Immature natural killer cell (primary cell): ENCODE measurements at regions not wholly inside any gene's neighbourhood (a gene's known extent, or its start where the extent isn't known, plus 50 kb on each side); places are given as distances from the start of the nearest gene placed in this dataset.
"Not testable (repeated sequence)": the region's sequence is repeated elsewhere in the genome, so short reads cannot be mapped to it uniquely, and the experiment has no call there.

ENCODE experiments used
- DNase-seq, 3 donors: peaks; one replicate each; pipeline ENCODE4 v3.0.0; 2022; ENCODE audit warnings: mixed read lengths in 1 of 3
- H3K27ac Mint-ChIP-seq, 6 donors: one replicate each; pipeline ENCODE4 v1.8.0; 2020; ENCODE audit warnings: mixed read lengths in 6 of 6, mild to moderate bottlenecking in 5 of 6, inconsistent platforms in 4 of 6, moderate library complexity in 3 of 6
- H3K27me3 Mint-ChIP-seq, 3 donors: one replicate each; pipeline ENCODE4 v1.8.0; 2020 to 2021; ENCODE audit warnings: low read depth in 3 of 3, mild to moderate bottlenecking in 3 of 3, mixed read lengths in 3 of 3, moderate library complexity in 3 of 3, inconsistent platforms in 1 of 3
- H3K36me3 Mint-ChIP-seq, 3 donors: one replicate each; pipeline ENCODE4 v1.8.0; 2020; ENCODE audit warnings: mixed read lengths in 3 of 3, inconsistent platforms in 2 of 3, mild to moderate bottlenecking in 2 of 3
- H3K4me1 Mint-ChIP-seq, 2 donors: one replicate each; pipeline ENCODE4 v1.8.0; 2020; ENCODE audit warnings: inconsistent platforms in 2 of 2, mild to moderate bottlenecking in 2 of 2, mixed read lengths in 2 of 2, moderate library complexity in 1 of 2
- H3K4me3 Mint-ChIP-seq, 5 donors: one replicate each; pipeline ENCODE4 v1.8.0; 2020; ENCODE audit warnings: mild to moderate bottlenecking in 5 of 5, mixed read lengths in 5 of 5, inconsistent platforms in 3 of 5, moderate library complexity in 3 of 5
- H3K9me3 Mint-ChIP-seq, 6 donors: one replicate each; pipeline ENCODE4 v1.8.0; 2020; ENCODE audit warnings: mild to moderate bottlenecking in 6 of 6, mixed read lengths in 6 of 6, inconsistent platforms in 4 of 6, moderate library complexity in 3 of 6

- no peak for DNase-seq
- Mint-ChIP-seq H3K4me3 (no peak overlapping the region), H3K27ac (no peak overlapping the region), H3K4me1 (no peaks in the 10 kb centered on the region), H3K9me3 (peaks cover 0 to 27% (median 11%) of the 10 kb centered on the region in 6 donors), H3K36me3 (no peaks in the 10 kb centered on the region), H3K27me3 (no peaks in the 10 kb centered on the region)
Measured at GRCh38 chr3:147656023-147656422, 246.9 kb downstream of the ZIC1 start.

GRCh38 chr3:147661916-147662315, 252.8 kb downstream of the ZIC1 start:
- Mint-ChIP-seq H3K4me3 (no peak overlapping the region), H3K27ac (no peak overlapping the region), H3K4me1 (no peaks in the 10 kb centered on the region), H3K27me3 (no peaks in the 10 kb centered on the region), H3K9me3 (peaks cover under 1 to 26% (median 9%) of the 10 kb centered on the region in 6 donors), H3K36me3 (no peaks in the 10 kb centered on the region)
- no peak for DNase-seq

GRCh38 chr3:147662705-147663104, 253.5 kb downstream of the ZIC1 start:
- Mint-ChIP-seq H3K27me3 (no peaks in the 10 kb centered on the region), H3K36me3 (no peaks in the 10 kb centered on the region)
- no peak for DNase-seq

GRCh38 chr3:147669077-147669476, 259.9 kb downstream of the ZIC1 start:
- Mint-ChIP-seq H3K27ac (no peak overlapping the region), H3K36me3 (no peaks in the 10 kb centered on the region), H3K27me3 (no peaks in the 10 kb centered on the region), H3K9me3 (peaks cover 5 to 29% (median 10%) of the 10 kb centered on the region in 6 donors), H3K4me1 (no peaks in the 10 kb centered on the region), H3K4me3 (no peak overlapping the region)
- no peak for DNase-seq

More at GRCh38 chr3:147662705-147663104, 253.5 kb downstream of the ZIC1 start:
- Mint-ChIP-seq H3K4me1 (no peaks in the 10 kb centered on the region), H3K27ac (no peak overlapping the region), H3K9me3 (peaks cover 3 to 25% (median 11%) of the 10 kb centered on the region in 6 donors), H3K4me3 (no peak overlapping the region)

- Mint-ChIP-seq H3K27me3 (peaks cover 0 to 4% (median 0%) of the 10 kb centered on the region in 3 donors), H3K9me3 (peaks cover 3 to 23% (median 11%) of the 10 kb centered on the region in 6 donors)
Measured at GRCh38 chr3:147672035-147672434, 262.9 kb downstream of the ZIC1 start.

GRCh38 chr3:147672436-147672835, 263.3 kb downstream of the ZIC1 start:
- no peak for DNase-seq
- Mint-ChIP-seq H3K9me3 (peaks cover 2 to 21% (median 10%) of the 10 kb centered on the region in 6 donors), H3K4me3 (no peak overlapping the region), H3K36me3 (no peaks in the 10 kb centered on the region), H3K27me3 (peaks cover 0 to 4% (median 0%) of the 10 kb centered on the region in 3 donors), H3K4me1 (no peaks in the 10 kb centered on the region), H3K27ac (no peak overlapping the region)

More at GRCh38 chr3:147672035-147672434, 262.9 kb downstream of the ZIC1 start:
- Mint-ChIP-seq H3K4me3 (no peak overlapping the region), H3K4me1 (no peaks in the 10 kb centered on the region), H3K27ac (no peak overlapping the region), H3K36me3 (no peaks in the 10 kb centered on the region)
- no peak for DNase-seq

- Mint-ChIP-seq H3K4me1 (no peaks in the 10 kb centered on the region), H3K36me3 (no peaks in the 10 kb centered on the region), H3K27me3 (peaks cover 0 to 4% (median 0%) of the 10 kb centered on the region in 3 donors), H3K4me3 (no peak overlapping the region), H3K27ac (no peak overlapping the region), H3K9me3 (peaks cover 3 to 28% (median 13%) of the 10 kb centered on the region in 6 donors)
- DNase-seq = no peak
Measured at GRCh38 chr3:147675761-147676160, 266.6 kb downstream of the ZIC1 start.

- H3K27me3 Mint-ChIP-seq = peaks cover 0 to 4% (median 0%) of the 10 kb centered on the region in 3 donors
- no peak overlapping the region for H3K4me3 Mint-ChIP-seq
- H3K36me3 Mint-ChIP-seq = no peaks in the 10 kb centered on the region
- H3K9me3 Mint-ChIP-seq = peaks cover 4 to 30% (median 13%) of the 10 kb centered on the region in 6 donors
- no peak overlapping the region for H3K27ac Mint-ChIP-seq
- DNase-seq = no peak
- H3K4me1 Mint-ChIP-seq = no peaks in the 10 kb centered on the region
Measured at GRCh38 chr3:147680837-147681483, 271.8 kb downstream of the ZIC1 start.

GRCh38 chr3:147688868-147689267, 279.7 kb downstream of the ZIC1 start:
- DNase-seq = no peak
- peaks cover 0 to 3% (median 0%) of the 10 kb centered on the region in 3 donors for H3K27me3 Mint-ChIP-seq
- H3K9me3 Mint-ChIP-seq = peaks cover 6 to 34% (median 13%) of the 10 kb centered on the region in 6 donors

GRCh38 chr3:147699175-147699838, 290.1 kb downstream of the ZIC1 start:
- no peak for DNase-seq
- Mint-ChIP-seq H3K27ac (no peak overlapping the region), H3K36me3 (no peaks in the 10 kb centered on the region), H3K27me3 (peaks cover 0 to 2% (median 0%) of the 10 kb centered on the region in 3 donors), H3K9me3 (peaks cover 0 to 37% (median 11%) of the 10 kb centered on the region in 6 donors), H3K4me3 (no peak overlapping the region), H3K4me1 (no peaks in the 10 kb centered on the region)

More at GRCh38 chr3:147688868-147689267, 279.7 kb downstream of the ZIC1 start:
- Mint-ChIP-seq H3K4me1 (no peaks in the 10 kb centered on the region), H3K36me3 (no peaks in the 10 kb centered on the region), H3K27ac (no peak overlapping the region), H3K4me3 (no peak overlapping the region)

GRCh38 chr3:147701195-147701594, 292.0 kb downstream of the ZIC1 start:
- Mint-ChIP-seq H3K4me1 (no peaks in the 10 kb centered on the region), H3K27ac (no peak overlapping the region), H3K4me3 (no peak overlapping the region), H3K9me3 (peaks cover 0 to 30% (median 8%) of the 10 kb centered on the region in 6 donors), H3K36me3 (no peaks in the 10 kb centered on the region), H3K27me3 (peaks cover 0 to 2% (median 0%) of the 10 kb centered on the region in 3 donors)
- DNase-seq = no peak

GRCh38 chr3:147702509-147702908, 293.3 kb downstream of the ZIC1 start:
- no peaks in the 10 kb centered on the region for H3K36me3 Mint-ChIP-seq
- H3K4me3 Mint-ChIP-seq = no peak overlapping the region
- H3K9me3 Mint-ChIP-seq = peaks cover 0 to 19% (median 5%) of the 10 kb centered on the region in 6 donors
- no peaks in the 10 kb centered on the region for H3K4me1 Mint-ChIP-seq
- no peak overlapping the region for H3K27ac Mint-ChIP-seq
- no peak for DNase-seq
- H3K27me3 Mint-ChIP-seq = peaks cover 0 to 2% (median 0%) of the 10 kb centered on the region in 3 donors

- Mint-ChIP-seq H3K27ac (no peak overlapping the region), H3K4me1 (no peaks in the 10 kb centered on the region), H3K4me3 (no peak overlapping the region), H3K9me3 (peaks cover 2 to 32% (median 17%) of the 10 kb centered on the region in 6 donors), H3K27me3 (no peaks in the 10 kb centered on the region), H3K36me3 (no peaks in the 10 kb centered on the region)
- DNase-seq = no peak
Measured at GRCh38 chr3:147705651-147706051, 296.5 kb downstream of the ZIC1 start.

GRCh38 chr3:147710753-147711152, 301.6 kb downstream of the ZIC1 start:
- H3K4me3 Mint-ChIP-seq = not testable (repeated sequence)

More at GRCh38 chr3:147710753-147711152, 301.6 kb downstream of the ZIC1 start:
- not testable (repeated sequence) for H3K4me1 Mint-ChIP-seq, H3K36me3 Mint-ChIP-seq, H3K27me3 Mint-ChIP-seq, H3K27ac Mint-ChIP-seq, DNase-seq
- H3K9me3 Mint-ChIP-seq = peaks cover 3 to 26% (median 18%) of the 10 kb centered on the region in 6 donors
